AG04450 (cell line): ENCODE measurements at regions not wholly inside any gene's neighbourhood (a gene's known extent, or its start where the extent isn't known, plus 50 kb on each side); places are given as distances from the start of the nearest gene placed in this dataset.

Source experiments
- CTCF ChIA-PET: fragments of 300-600, 350-600 bp; formaldehyde crosslinking; extraction: SDS; loops from one replicate; lab custom pipeline; 2022; ENCODE audit warnings: antibody characterized with exemption, inconsistent platforms; lab: Charles Lee
- POLR2A ChIA-PET: fragments of 350-600 bp; formaldehyde crosslinking; extraction: SDS; loops from one replicate; lab custom pipeline; 2021; ENCODE audit warnings: antibody characterized with exemption, inconsistent platforms; lab: Yijun Ruan, JAX
- DNase-seq: peaks from one replicate; pipeline ENCODE4 v3.0.0-alpha.2; 2011; ENCODE audit warnings: low read depth, low spot score
- H3K27ac ChIP-seq: one replicate; pipeline ENCODE4 v1.5.1; 2012; ENCODE audit warnings: low read depth, low read length, control low read depth
- H3K27me3 ChIP-seq: one replicate; pipeline ENCODE4 v1.6.0; 2012; ENCODE audit warnings: low read length; ENCODE audit not compliant: control insufficient read depth, insufficient read depth
- H3K4me3 ChIP-seq: 2 replicates; pipeline ENCODE4 v1.5.1; 2011; ENCODE audit warnings: mild to moderate bottlenecking, low read depth, low read length, control low read depth
- H3K9me3 ChIP-seq: 2 replicates; pipeline ENCODE4 v1.5.1; 2012; ENCODE audit warnings: low read length; ENCODE audit not compliant: control insufficient read depth, insufficient read depth
- TF ChIP-seq, protein P1 (sequence below): IDR thresholded peaks from 2 replicates; pipeline ENCODE4 v1.5.1; 2011; ENCODE audit warnings: low read depth, low read length, control low read depth, inconsistent platforms

DNA sequence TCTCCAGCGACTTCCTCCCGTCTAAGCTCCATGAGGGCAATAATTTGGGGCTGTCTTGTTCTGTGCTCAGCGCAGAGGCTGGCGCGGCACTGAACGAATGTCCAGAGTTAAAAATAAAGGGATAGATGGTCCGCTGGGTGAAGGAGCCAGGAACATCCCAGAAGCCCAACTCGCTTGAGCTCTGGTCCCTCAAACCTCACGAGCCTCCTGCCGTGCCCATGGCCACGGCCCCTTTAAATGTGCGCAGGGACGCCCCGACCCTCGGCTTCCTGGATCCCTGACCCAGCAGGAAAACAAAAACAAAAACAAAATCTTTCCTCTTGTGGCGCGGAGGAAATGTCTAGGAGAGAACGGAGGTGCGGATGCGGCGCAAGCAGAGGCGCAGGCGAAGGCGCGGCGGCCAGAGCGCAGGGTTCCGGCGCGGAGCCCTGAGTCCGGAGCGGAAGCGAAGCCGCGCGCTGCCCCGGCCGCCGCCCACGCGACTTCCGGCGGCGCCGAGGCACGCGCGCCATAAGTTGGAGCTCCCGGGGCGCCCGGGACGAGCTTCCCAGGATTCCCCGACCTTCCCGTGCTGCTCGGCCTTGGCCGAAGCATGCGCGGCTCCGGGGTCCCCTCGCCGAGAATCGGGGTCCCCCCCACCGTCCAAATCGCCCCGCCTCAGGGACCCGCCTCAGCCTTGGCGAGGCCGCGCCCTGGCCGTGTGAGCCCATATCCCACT lies 52.9 kb upstream of the WNT7A start:
- H3K27ac ChIP-seq = no peak overlapping the region
- H3K4me3 ChIP-seq = no peak overlapping the region

DNA sequence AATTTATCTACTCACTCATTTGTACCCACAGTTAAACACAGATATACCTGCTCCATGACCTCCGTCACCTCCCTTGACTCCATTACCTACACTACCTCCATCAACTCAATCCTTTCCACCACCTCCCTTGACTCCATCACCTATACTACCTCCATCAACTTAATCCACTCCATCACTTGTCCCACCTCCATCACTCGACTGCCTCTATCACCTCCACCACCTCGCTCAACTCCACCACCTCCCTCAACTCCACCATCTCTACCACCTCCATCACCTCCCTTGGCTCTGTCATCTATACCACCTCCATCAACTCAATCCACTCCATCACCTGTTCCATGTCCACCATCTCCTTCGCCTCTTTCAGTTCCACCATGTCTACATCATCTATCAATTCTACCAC lies 51.3 kb upstream of the WNT7A start:
- H3K27ac ChIP-seq = no peak overlapping the region
- DNase-seq = no peak
- TF ChIP-seq, protein P1, sequence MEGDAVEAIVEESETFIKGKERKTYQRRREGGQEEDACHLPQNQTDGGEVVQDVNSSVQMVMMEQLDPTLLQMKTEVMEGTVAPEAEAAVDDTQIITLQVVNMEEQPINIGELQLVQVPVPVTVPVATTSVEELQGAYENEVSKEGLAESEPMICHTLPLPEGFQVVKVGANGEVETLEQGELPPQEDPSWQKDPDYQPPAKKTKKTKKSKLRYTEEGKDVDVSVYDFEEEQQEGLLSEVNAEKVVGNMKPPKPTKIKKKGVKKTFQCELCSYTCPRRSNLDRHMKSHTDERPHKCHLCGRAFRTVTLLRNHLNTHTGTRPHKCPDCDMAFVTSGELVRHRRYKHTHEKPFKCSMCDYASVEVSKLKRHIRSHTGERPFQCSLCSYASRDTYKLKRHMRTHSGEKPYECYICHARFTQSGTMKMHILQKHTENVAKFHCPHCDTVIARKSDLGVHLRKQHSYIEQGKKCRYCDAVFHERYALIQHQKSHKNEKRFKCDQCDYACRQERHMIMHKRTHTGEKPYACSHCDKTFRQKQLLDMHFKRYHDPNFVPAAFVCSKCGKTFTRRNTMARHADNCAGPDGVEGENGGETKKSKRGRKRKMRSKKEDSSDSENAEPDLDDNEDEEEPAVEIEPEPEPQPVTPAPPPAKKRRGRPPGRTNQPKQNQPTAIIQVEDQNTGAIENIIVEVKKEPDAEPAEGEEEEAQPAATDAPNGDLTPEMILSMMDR = no peak
- no peaks in the 10 kb centered on the region for H3K27me3 ChIP-seq
- no peak overlapping the region for H3K4me3 ChIP-seq
- CTCF ChIA-PET = no interaction called here
- POLR2A ChIA-PET = no interaction called here
- peaks cover 38% of the 10 kb centered on the region for H3K9me3 ChIP-seq

More for the DNA sequence above, 52.9 kb upstream of the WNT7A start:
- no peak for DNase-seq
- H3K27me3 ChIP-seq = no peaks in the 10 kb centered on the region
- POLR2A ChIA-PET = no interaction called here
- TF ChIP-seq, protein P1 = no peak
- H3K9me3 ChIP-seq = peaks cover 38% of the 10 kb centered on the region
- CTCF ChIA-PET = no interaction called here
